Stomach smooth muscle (tissue), 2 donors: ENCODE measurements at regions not wholly inside any gene's neighbourhood (a gene's known extent, or its start where the extent isn't known, plus 50 kb on each side); places are given as distances from the start of the nearest gene placed in this dataset.

Experiments used
- H3K27ac ChIP-seq: one replicate; pipeline ENCODE4 v1.7.0; 2013; ENCODE audit warnings: mild to moderate bottlenecking, low read length, inconsistent platforms
- H3K27me3 ChIP-seq, 2 donors: one replicate each; pipeline ENCODE4 v1.7.0; 2013; ENCODE audit warnings: low read length in 2 of 2; ENCODE audit not compliant: insufficient read depth in 2 of 2, control insufficient read depth in 1 of 2
- H3K36me3 ChIP-seq, 2 donors: one replicate each; pipeline ENCODE4 v1.7.0; 2013; ENCODE audit warnings: low read length in 2 of 2; ENCODE audit not compliant: control insufficient read depth in 2 of 2, insufficient read depth in 2 of 2
- H3K4me1 ChIP-seq: one replicate; pipeline ENCODE4 v1.7.0; 2013; ENCODE audit warnings: low read length; ENCODE audit not compliant: control insufficient read depth, insufficient read depth
- H3K4me3 ChIP-seq, 2 donors: one replicate each; pipeline ENCODE4 v1.7.0; 2013; ENCODE audit warnings: low read length in 2 of 2
- H3K9ac ChIP-seq, 2 donors: one replicate each; pipeline ENCODE4 v1.7.0; 2013; ENCODE audit warnings: low read length in 2 of 2, mild to moderate bottlenecking in 1 of 2
- H3K9me3 ChIP-seq, 2 donors: one replicate each; pipeline ENCODE4 v1.7.0; 2013; ENCODE audit warnings: low read length in 2 of 2; ENCODE audit not compliant: control insufficient read depth in 2 of 2
- donor health status: healthy.
- donor health status: Pancreatic carcinoma.

DNA sequence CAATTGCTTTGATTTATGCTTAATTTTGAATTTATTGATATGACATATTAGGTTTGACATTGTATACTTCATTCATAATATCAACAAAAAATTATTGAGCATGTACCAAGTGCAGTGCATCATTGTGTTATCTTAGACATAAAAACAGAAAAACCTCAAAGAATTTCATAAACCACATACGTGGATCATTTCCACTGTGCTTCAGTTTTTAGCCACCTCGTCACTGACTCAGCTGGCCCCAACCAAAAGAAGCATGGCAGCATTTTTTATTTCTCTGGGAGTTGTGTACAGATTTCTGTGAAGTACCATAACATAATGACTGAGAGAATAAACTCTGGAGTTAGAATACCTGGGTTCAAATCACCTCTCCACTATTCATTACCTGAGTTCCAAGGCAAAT lies 95.6 kb upstream of the C1orf87 start:
- Histone ChIP-seq H3K4me1 (no peaks in the 10 kb centered on the region), H3K27me3 (no peaks in the 10 kb centered on the region), H3K27ac (no peak overlapping the region), H3K4me3 (no peak overlapping the region), H3K9ac (no peak overlapping the region), H3K36me3 (no peaks in the 10 kb centered on the region), H3K9me3 (no peaks in the 10 kb centered on the region)

DNA sequence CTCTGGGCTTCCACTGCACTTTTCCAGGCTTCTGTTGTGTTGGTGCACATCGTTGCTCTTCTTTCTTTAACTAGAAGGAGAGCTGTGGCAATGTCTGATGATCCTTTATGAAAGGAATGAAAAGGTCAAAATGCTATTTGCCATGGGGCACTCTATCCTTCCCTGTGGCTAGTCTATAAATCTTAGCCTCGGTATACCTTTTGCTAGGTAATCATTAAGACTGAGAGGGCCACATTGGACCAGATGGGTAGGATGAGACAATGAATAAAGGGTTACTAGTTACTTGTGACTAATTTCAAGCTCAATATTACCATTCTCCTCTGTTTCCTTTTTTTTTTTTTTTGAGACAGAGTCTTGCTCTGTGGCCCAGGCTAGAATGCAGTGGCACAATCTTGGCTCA lies 89.4 kb upstream of the C1orf87 start:
- Histone ChIP-seq H3K27ac (no peak overlapping the region), H3K4me1 (no peaks in the 10 kb centered on the region), H3K36me3 (no peaks in the 10 kb centered on the region), H3K9ac (no peak overlapping the region), H3K27me3 (no peaks in the 10 kb centered on the region), H3K9me3 (no peaks in the 10 kb centered on the region), H3K4me3 (no peak overlapping the region)

DNA sequence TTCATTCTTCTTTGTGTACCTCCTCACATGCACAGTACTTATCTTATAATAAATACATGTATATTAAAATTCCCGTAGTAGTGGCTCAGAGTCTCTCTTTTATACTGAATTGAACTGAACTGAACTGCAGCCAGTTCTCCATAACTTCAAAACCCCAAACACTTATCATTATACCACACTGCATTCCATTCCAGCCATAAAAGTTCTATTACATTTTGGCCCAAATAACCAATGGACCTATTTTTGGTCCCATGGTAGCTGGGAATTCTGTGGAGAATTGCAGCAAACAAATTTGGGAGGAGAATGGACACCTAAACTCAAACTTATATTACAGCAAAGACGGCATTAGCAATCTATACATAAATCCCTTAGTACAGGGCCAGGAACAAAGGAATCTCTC lies 86.6 kb upstream of the C1orf87 start:
- H3K27me3 ChIP-seq: no peaks in the 10 kb centered on the region
- H3K4me1 ChIP-seq: no peaks in the 10 kb centered on the region
- H3K4me3 ChIP-seq: no peak overlapping the region
- H3K9me3 ChIP-seq: no peaks in the 10 kb centered on the region
- H3K36me3 ChIP-seq: no peaks in the 10 kb centered on the region
- H3K27ac ChIP-seq: no peak overlapping the region
- no peak overlapping the region for H3K9ac ChIP-seq

DNA sequence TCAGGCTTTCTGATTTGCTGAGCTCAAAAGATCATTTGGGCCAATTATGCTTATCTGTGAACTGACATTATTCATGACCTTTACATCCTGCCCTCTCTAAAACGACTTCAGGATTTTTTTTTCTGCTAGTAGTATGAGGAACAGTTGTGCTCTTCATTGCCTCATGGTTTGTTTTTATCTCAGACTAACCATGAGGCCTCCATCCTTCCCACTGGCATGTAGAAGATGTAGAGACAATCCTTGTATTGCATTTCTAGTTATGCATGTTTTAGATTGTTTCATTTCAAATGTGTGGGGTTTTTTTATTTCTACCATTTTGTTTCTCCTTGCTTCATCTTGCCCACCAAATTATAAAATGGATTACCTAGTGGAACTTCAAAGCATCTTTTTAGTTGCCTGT lies 82.8 kb upstream of the C1orf87 start:
- H3K27me3 ChIP-seq: no peaks in the 10 kb centered on the region
- no peak overlapping the region for H3K27ac ChIP-seq
- H3K36me3 ChIP-seq: no peaks in the 10 kb centered on the region
- no peak overlapping the region for H3K4me3 ChIP-seq
- H3K4me1 ChIP-seq: no peaks in the 10 kb centered on the region
- no peak overlapping the region for H3K9ac ChIP-seq
- H3K9me3 ChIP-seq: no peaks in the 10 kb centered on the region

DNA sequence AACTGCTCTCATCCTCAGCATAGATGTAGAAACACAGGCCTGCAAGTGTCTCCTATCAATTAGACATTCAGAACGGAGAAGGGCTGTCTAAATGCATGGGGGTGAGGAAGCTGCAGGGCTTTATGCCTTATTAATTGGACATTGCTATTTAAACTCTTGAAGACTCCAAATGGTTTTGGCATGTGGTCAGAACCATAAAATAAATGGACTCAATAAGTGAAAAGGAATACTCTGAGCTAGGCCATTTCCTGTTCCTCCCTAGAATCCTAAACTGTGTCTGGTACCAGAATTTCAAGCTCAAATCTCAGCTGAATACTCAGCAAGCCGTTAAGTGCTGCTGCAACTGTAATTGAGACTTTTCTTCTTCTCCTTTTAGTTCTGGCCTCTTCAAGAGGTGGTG lies 80.4 kb upstream of the C1orf87 start:
- Histone ChIP-seq H3K4me3 (no peak overlapping the region), H3K4me1 (no peaks in the 10 kb centered on the region), H3K27ac (no peak overlapping the region), H3K27me3 (no peaks in the 10 kb centered on the region), H3K36me3 (no peaks in the 10 kb centered on the region), H3K9ac (no peak overlapping the region), H3K9me3 (no peaks in the 10 kb centered on the region)

DNA sequence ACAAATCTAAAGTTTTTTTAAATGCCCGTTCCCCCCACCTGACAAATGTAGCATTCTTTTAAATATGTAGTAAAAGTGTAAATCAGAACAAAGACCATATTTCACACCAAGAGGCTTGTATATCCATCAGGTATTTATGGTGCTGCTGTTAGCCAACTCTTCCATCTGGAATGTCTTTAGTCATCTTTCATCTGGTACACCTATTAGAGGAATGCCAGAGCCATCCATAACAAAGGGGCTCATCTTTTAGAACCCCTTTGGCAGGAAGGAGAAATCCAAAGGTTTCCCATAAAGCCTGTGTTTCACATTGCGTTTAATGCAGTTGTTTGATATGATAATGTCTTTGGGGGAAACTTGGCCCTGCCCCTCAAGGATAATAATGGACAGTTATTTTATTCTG lies 79.3 kb upstream of the C1orf87 start:
- no peaks in the 10 kb centered on the region for H3K36me3 ChIP-seq
- no peak overlapping the region for H3K27ac ChIP-seq
- H3K27me3 ChIP-seq: no peaks in the 10 kb centered on the region
- H3K4me3 ChIP-seq: no peak overlapping the region
- H3K9ac ChIP-seq: no peak overlapping the region
- H3K4me1 ChIP-seq: no peaks in the 10 kb centered on the region
- H3K9me3 ChIP-seq: no peaks in the 10 kb centered on the region

DNA sequence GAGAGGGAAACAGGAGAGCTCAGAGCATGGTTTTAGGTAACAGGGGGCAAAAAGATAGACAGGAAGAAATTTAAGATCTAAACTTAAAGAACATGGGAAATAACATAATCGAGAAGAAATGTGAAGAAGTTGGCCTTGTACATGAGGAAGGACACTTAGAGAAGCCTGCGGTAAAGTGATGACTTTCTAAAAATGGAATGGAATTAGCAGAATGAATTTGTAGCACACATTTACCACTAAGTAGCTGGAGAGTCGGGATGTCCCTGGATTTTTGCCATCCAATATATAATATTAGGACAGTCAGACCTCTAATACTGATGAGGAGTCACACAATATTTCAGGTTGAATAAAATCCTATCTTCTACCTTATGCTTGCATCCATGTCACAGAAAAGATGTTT lies 77.7 kb upstream of the C1orf87 start:
- H3K9ac ChIP-seq: no peak overlapping the region
- H3K4me1 ChIP-seq: no peaks in the 10 kb centered on the region
- no peaks in the 10 kb centered on the region for H3K9me3 ChIP-seq
- no peaks in the 10 kb centered on the region for H3K27me3 ChIP-seq
- no peaks in the 10 kb centered on the region for H3K36me3 ChIP-seq
- H3K27ac ChIP-seq: no peak overlapping the region
- H3K4me3 ChIP-seq: no peak overlapping the region

DNA sequence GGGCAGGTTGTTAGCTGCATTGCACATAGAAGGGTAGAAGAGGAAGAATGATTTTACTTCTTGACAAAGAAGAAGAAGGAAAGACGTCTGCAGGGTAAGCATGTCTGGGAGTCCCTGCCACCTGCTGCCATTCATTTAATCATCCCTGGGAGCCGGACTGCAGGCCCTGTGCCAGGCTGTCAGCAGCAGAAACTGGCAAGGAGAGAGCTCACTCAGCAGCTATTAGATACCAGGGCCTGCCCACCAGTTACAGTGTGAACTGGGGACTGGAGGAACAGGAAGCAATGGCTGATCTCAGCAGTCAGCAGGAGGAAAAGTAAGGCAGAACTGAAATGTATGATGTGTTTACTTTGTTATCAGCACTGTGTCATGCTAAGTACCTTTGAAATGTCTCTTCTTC lies 75.7 kb upstream of the C1orf87 start:
- H3K4me1 ChIP-seq: no peaks in the 10 kb centered on the region
- no peak overlapping the region for H3K9ac ChIP-seq
- H3K27me3 ChIP-seq: no peaks in the 10 kb centered on the region
- no peaks in the 10 kb centered on the region for H3K9me3 ChIP-seq
- no peaks in the 10 kb centered on the region for H3K36me3 ChIP-seq
- H3K27ac ChIP-seq: no peak overlapping the region
- no peak overlapping the region for H3K4me3 ChIP-seq

DNA sequence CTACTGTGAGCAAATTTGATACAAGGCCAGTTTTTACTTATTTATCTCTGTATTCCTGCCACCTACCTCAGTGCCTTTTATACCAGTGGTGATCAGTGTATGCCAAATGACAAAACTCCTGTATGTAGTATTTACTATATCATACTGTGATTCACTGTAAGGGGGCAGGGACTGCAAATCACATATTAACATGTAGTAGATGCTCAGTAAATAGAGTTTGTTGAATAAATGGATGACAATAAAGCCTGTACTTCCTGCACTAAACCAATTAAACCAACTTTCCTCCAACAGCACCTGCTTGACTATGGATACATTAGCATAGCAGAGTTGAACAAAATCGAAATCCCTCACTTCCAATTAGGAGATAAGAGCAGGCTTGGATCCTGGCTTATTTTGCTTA lies 73.3 kb upstream of the C1orf87 start:
- Histone ChIP-seq H3K9ac (no peak overlapping the region), H3K4me3 (no peak overlapping the region), H3K9me3 (no peaks in the 10 kb centered on the region), H3K27ac (no peak overlapping the region), H3K27me3 (no peaks in the 10 kb centered on the region), H3K4me1 (no peaks in the 10 kb centered on the region), H3K36me3 (no peaks in the 10 kb centered on the region)

DNA sequence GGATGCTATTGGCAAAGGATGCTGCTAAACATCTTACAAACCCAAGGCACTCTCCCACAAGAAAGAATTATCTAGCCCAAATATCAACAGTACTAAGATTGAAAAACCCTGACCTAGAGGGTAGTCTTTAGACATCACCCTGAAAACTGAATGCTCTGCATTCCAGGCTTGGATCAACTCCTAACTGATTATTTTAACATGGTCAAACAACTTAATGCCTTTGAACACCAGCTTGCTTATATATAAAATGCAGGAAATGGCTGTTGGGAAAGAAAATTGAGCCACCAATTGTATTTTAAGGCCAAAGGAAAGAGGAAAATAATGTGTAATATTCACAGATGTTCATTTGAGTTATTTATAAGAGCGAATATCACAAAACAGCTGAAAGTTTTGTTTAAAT lies 72.2 kb upstream of the C1orf87 start:
- Histone ChIP-seq H3K36me3 (no peaks in the 10 kb centered on the region), H3K27me3 (no peaks in the 10 kb centered on the region), H3K4me3 (no peak overlapping the region), H3K4me1 (no peaks in the 10 kb centered on the region), H3K9ac (no peak overlapping the region), H3K9me3 (no peaks in the 10 kb centered on the region), H3K27ac (no peak overlapping the region)

DNA sequence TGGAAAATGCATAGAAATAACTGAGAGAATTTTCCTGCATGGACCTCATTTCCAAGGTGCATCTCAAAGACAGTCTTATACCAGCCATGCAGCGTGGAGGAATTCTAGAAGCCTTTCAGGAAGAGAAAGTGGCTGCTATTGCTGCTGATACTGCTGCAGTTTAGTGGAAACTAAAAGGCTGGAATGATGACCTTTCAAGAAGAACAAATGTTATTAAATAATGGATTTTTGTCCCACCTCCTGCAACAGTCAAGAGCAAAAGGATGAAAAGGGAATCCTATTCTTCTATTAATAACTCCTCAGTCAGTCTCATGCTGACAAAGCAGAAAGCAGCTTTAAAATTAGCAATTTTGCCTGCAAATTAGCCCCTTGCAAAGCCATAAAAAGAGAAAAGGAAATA lies 68.2 kb upstream of the C1orf87 start:
- H3K27me3 ChIP-seq: no peaks in the 10 kb centered on the region
- H3K27ac ChIP-seq: no peak overlapping the region
- H3K36me3 ChIP-seq: no peaks in the 10 kb centered on the region
- no peak overlapping the region for H3K4me3 ChIP-seq
- H3K9ac ChIP-seq: no peak overlapping the region
- H3K4me1 ChIP-seq: no peaks in the 10 kb centered on the region
- no peaks in the 10 kb centered on the region for H3K9me3 ChIP-seq

DNA sequence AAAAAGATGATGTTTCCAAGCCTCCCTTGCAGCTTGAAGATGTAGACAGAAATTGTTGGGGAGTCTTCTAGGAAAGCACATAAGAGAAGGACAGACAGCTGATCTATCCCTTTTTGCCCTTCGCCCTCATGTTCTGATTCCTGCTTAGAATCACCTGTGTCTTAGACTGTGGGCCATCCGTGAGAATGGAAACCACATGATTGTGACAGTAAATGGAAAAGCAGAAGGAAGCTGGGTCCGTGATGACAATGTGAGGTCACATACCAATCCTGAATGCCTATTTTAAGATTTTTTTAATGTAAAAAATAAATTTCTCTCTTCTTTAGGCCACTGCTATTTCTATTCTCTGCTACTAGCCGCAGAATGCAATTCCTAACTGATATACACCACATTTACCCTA lies 67.7 kb upstream of the C1orf87 start:
- H3K27ac ChIP-seq: no peak overlapping the region
- no peaks in the 10 kb centered on the region for H3K9me3 ChIP-seq
- no peaks in the 10 kb centered on the region for H3K27me3 ChIP-seq
- no peak overlapping the region for H3K4me3 ChIP-seq
- no peaks in the 10 kb centered on the region for H3K4me1 ChIP-seq
- no peak overlapping the region for H3K9ac ChIP-seq
- H3K36me3 ChIP-seq: no peaks in the 10 kb centered on the region
